Vagina (tissue), 2 donors: ENCODE measurements at regions not wholly inside any gene's neighbourhood (a gene's known extent, or its start where the extent isn't known, plus 50 kb on each side); places are given as distances from the start of the nearest gene placed in this dataset.
"Not testable (repeated sequence)": the region's sequence is repeated elsewhere in the genome, so short reads cannot be mapped to it uniquely, and the experiment has no call there.

ENCODE experiments used
- POLR2AphosphoS5 ChIP-seq, 2 donors: sonication (generic); formaldehyde crosslinking; IDR thresholded peaks; one replicate each; pipeline ENCODE4 v1.9.0; 2017; ENCODE audit warnings: antibody characterized with exemption in 2 of 2, mild to moderate bottlenecking in 2 of 2, low read depth in 1 of 2; ENCODE audit not compliant: insufficient read depth in 1 of 2
- TF ChIP-seq, protein P1 (sequence below), 3 experiments: fragments of 450-650 bp in 2 of 3; fragments of 200-600 bp in 1 of 3; sonication (generic) in 1 of 3; IDR thresholded peaks; one replicate each; pipeline ENCODE4 v1.5.1; 2017 to 2019; ENCODE audit warnings: antibody characterized with exemption in 3 of 3, mild to moderate bottlenecking in 2 of 3, moderate library complexity in 2 of 3

GRCh38 chr7:79739036-79739709 lies 285.7 kb upstream of the MAGI2 start:
- TF ChIP-seq, protein P1, sequence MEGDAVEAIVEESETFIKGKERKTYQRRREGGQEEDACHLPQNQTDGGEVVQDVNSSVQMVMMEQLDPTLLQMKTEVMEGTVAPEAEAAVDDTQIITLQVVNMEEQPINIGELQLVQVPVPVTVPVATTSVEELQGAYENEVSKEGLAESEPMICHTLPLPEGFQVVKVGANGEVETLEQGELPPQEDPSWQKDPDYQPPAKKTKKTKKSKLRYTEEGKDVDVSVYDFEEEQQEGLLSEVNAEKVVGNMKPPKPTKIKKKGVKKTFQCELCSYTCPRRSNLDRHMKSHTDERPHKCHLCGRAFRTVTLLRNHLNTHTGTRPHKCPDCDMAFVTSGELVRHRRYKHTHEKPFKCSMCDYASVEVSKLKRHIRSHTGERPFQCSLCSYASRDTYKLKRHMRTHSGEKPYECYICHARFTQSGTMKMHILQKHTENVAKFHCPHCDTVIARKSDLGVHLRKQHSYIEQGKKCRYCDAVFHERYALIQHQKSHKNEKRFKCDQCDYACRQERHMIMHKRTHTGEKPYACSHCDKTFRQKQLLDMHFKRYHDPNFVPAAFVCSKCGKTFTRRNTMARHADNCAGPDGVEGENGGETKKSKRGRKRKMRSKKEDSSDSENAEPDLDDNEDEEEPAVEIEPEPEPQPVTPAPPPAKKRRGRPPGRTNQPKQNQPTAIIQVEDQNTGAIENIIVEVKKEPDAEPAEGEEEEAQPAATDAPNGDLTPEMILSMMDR (IDR thresholded peaks at IDR 0.05), result not testable (repeated sequence)
- not testable (repeated sequence) for TF ChIP-seq POLR2AphosphoS5 (IDR thresholded peaks at IDR 0.05; ENCODE audit: insufficient read depth in 1 of 2, low read depth in 1 of 2)
